GM19043 (cell line): ENCODE measurements at regions not wholly inside any gene's neighbourhood (a gene's known extent, or its start where the extent isn't known, plus 50 kb on each side); places are given as distances from the start of the nearest gene placed in this dataset.
"Not testable (repeated sequence)": the region's sequence is repeated elsewhere in the genome, so short reads cannot be mapped to it uniquely, and the experiment has no call there.

Experiments
- ATAC-seq: cut with Tn5 transposase; IDR thresholded peaks from one replicate; pipeline ENCODE4 v1.9.1; 2021; ENCODE audit warnings: low read depth; ENCODE audit not compliant: unreplicated experiment

DNA sequence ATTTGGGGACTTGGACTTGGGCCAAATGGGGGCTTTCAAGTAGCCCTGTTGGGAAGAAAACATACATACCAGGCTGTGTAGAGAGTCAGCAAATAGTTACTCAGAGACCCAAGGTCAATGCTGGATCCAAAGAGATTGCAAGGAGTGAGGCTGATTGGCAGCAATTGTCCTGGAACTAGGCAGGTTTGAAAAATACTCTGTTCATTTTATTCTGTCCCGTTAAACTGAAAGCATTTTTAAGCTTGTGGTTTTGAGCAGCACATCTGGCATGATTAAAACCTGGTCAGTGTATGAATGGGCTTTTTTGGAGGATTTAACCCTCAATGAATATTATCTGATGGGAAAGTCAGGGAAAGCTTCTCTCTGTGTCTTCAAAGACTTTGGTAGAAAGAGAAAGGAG lies 294.3 kb upstream of the BOD1L1 start:
- no peak for ATAC-seq

- no peak for ATAC-seq
These were observed 294.9 kb upstream of the BOD1L1 start for GRCh38 chr4:13922459-13922858.

DNA sequence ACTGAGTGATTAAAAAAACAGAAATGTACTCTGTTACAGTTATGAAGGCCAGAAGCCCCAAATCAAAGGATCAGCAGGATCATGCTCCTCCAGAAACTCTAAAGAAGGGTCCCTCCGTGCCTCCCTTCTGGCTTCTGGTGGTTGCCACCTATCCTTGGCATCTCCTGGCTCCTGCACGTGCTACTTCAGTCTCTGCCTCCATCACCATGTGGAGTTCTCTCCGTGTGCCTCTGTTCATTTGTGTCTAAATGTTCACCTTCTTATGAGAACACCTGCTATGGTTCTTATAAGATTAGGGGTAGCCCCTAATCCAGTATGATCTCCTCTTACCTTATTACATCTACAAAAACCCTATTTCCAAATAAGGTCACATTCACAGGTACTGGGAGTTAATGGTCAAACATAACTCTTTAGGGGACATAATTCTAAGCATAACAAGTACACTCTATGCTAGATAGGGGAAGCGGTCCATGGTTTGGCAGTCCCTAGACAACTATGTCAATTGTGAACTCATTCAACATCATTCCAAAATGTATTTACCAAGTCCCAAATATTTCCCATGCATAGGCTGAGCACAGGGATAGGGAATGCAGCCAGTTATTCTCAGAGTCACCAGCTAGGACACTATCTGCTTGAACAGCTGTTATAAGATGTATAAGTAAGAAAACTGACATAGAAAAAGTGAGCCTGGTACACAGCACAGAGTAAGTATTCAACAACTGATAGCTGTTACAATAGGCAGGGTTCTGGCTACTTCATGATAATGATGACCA lies 295.5 kb upstream of the BOD1L1 start:
- ATAC-seq, result no peak

- ATAC-seq, result not testable (repeated sequence)
These were observed 297.4 kb upstream of the BOD1L1 start for GRCh38 chr4:13924900-13925299.

GRCh38 chr4:13928214-13928613 lies 300.7 kb upstream of the BOD1L1 start:
- ATAC-seq, result no peak

GRCh38 chr4:13930155-13930554 lies 302.6 kb upstream of the BOD1L1 start:
- ATAC-seq, result no peak

- no peak for ATAC-seq
These were observed 305.7 kb upstream of the BOD1L1 start for GRCh38 chr4:13933191-13933590.

DNA sequence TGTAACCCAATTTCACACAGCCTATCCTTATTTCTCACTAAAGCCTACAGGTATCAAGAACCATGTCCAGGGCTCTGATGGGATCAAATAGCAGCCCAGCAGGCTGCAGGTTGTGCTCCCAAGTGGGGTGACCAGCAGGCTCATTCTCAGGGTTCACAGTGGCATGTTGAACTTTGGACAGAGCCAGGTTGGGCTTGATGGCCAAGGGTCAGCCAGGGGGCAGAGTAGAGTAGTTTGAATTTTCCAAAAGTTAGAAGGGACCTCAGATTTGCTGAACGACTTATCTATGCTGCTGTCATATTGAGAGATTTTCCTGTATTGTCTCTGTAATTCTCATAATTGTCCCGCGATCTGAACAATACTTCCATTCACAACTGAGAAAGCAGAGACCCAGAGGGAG lies 310.8 kb upstream of the BOD1L1 start:
- no peak for ATAC-seq

- no peak for ATAC-seq
These were observed 313.4 kb upstream of the BOD1L1 start for GRCh38 chr4:13940921-13941320.

DNA sequence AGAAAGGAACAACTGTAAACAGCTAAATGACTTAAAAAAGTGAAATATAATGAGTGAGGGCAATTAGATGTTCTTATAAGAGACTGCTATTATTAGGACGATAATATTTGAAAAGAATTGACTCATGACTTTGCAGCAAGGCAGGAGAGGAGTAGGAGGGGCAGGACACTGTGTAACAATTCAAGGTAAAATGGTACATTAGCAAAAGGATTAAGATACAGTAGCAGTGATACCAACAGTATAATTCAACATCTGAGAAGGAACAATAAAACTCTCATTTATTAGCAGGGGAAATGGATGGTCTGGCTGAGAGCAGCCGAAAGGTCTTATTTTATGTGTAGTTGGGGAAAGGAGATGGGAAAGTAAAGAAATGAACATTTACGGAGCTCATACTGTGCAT lies 315.5 kb upstream of the BOD1L1 start:
- no peak for ATAC-seq

DNA sequence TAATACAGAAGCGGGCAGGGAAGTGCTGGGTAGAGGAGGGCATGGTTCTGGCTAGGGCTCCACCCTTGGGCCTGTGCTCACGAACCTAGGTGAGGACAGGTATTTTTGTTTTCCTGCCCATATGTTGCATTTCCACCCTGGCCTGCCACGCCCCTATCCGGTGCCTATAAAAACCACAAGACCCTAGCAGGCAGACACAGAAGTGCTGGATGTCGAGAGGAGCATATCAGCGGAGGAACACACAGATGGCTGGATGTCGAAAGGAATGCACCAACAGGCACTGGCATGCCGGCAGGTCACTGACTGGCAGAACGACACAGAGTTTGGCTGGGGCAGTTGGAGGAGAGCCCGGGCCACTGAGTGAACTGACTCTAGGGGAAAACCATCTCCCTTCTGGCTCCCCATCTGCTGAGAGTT lies 316.6 kb upstream of the BOD1L1 start:
- no peak for ATAC-seq

- no peak for ATAC-seq
These were observed 320.4 kb upstream of the BOD1L1 start for GRCh38 chr4:13947921-13948320.

GRCh38 chr4:13950491-13950890 lies 323.0 kb upstream of the BOD1L1 start:
- no peak for ATAC-seq

DNA sequence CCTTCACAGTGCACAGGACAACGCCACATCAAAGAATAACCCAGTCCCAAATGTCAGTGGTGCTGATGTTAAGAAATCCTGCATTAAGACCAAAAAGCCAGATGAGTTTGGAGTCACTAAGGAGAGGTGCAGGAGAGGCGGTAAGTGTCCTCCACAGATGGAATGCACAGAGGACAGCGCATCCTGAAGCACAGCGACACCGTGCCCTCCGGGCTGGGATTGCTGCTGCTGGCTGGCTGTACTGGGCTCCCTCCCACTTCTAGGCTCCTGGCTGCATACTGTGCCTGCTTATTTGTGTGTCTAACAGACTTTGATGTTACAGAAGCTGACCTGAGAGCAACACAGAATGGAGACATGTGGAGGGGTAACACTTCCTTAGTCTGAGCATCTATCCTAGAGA lies 325.6 kb upstream of the BOD1L1 start:
- no peak for ATAC-seq

GRCh38 chr4:13955551-13955950 lies 328.0 kb upstream of the BOD1L1 start:
- ATAC-seq, result no peak

DNA sequence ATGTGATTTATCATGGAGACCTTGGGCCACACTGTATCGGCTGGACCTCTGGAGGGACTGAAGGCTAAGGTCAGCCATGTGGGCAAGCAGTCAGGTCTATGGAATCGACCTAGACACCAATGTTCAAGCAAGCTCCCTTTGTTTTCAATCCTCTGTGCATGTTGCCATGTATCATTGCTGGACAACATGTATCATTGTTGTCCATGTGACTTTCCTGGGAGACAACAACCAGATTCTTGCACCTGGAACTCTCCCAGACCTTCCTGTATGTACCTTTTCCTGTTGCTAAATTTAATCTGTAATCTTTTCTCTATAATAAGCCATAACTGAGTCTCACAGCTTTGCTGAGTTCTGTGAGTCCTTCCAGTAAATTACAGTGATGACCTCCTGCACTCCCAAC lies 329.4 kb upstream of the BOD1L1 start:
- ATAC-seq, result no peak

DNA sequence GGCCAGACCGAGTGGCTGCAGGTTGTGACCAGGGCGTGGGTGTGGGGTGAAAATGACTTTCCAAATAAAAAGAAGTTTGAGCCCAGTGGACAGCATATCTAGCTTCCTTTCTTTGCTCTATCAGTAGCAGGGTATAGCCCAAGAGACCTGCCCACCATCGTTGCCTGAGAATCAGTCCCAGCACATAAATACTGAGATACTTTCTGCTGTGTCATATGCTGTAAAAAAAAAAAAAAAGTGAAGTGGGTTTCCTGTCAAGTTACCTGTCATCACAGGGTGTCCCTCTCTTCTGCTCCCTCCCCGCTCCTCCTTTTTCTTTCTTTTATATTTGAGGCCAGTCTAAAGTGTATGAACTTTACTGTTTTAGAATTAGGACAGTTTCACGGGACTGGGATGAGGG lies 330.3 kb upstream of the BOD1L1 start:
- no peak for ATAC-seq

DNA sequence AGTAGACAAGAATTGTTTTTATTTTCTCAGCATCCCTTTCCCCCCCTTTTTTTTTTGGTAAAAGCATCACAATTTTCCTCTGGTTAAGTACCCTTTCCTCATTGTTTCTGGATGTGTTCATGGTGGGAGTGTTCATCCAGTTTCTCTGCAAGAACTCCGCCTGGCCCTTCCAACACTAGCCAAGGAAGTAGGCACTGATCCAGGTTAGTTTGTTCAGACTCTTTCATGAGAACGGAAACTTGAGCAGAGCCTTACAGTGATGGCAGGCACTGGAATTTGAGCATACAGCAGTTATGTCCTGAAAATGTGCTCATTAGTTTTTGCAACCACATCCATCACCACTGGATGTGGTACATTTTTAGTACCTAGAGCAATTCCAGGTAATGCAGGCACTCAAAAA lies 336.1 kb upstream of the BOD1L1 start:
- no peak for ATAC-seq

- no peak for ATAC-seq
These were observed 339.0 kb upstream of the BOD1L1 start for GRCh38 chr4:13966231-13967195.

DNA sequence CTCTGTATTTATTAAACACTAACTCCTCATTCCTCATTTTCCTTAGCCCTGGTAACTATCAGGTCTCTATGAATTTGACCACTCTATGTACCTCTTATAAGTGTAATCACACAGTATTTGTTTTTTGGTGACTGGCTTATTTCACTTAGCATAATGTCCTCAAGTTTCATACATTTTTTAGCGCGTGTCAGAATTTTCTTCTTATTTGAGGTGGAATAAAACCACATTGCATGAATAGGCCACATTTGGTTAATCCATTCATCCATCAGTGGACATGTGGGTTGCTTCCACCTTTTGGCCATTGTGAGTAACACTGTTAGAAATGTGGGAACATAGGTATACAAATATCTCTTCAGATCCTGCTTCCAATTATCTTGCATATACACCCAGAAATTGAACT lies 341.2 kb upstream of the BOD1L1 start:
- no peak for ATAC-seq

- no peak for ATAC-seq
These were observed 342.8 kb upstream of the BOD1L1 start for GRCh38 chr4:13970349-13970748.

GRCh38 chr4:13977746-13978145 lies 350.2 kb upstream of the BOD1L1 start:
- no peak for ATAC-seq
